Activated CD8-positive, alpha-beta T cell treated with anti-CD3 and anti-CD28 coated beads for 36 hours (primary cell): ENCODE measurements at regions not wholly inside any gene's neighbourhood (a gene's known extent, or its start where the extent isn't known, plus 50 kb on each side); places are given as distances from the start of the nearest gene placed in this dataset.

Experiments used
- ATAC-seq: fragments of 200-7000 bp; cut with Tn5 transposase; one replicate; pipeline ENCODE4 v1.10.0; 2021; ENCODE audit warnings: mild to moderate bottlenecking, moderate library complexity
- CTCF ChIA-PET: fragments of 350-600 bp; sonication (Branson Sonifier 250); formaldehyde crosslinking; loops from one replicate; lab custom pipeline; 2021; ENCODE audit warnings: antibody characterized with exemption; lab: Charles Lee
- POLR2A ChIA-PET: fragments of 350-600 bp; sonication (Branson Sonifier 250); formaldehyde crosslinking; loops from one replicate; lab custom pipeline; 2021; ENCODE audit warnings: antibody characterized with exemption; lab: Charles Lee
- DNase-seq: peaks from one replicate; pipeline ENCODE4 v3.0.0-alpha.2; 2020
- H3K27ac Mint-ChIP-seq: one replicate; pipeline ENCODE4 v1.8.0; 2021; ENCODE audit warnings: mild to moderate bottlenecking, mixed read lengths
- H3K27me3 Mint-ChIP-seq: one replicate; pipeline ENCODE4 v1.8.0; 2021; ENCODE audit warnings: mixed read lengths
- H3K36me3 Mint-ChIP-seq: one replicate; pipeline ENCODE4 v1.8.0; 2021; ENCODE audit warnings: low read depth, mixed read lengths
- H3K4me1 Mint-ChIP-seq: one replicate; pipeline ENCODE4 v1.8.0; 2021; ENCODE audit warnings: low read depth, mixed read lengths
- H3K4me3 Mint-ChIP-seq: one replicate; pipeline ENCODE4 v1.8.0; 2021; ENCODE audit warnings: mild to moderate bottlenecking, moderate library complexity, mixed read lengths
- H3K9me3 Mint-ChIP-seq: one replicate; pipeline ENCODE4 v1.8.0; 2021; ENCODE audit warnings: mixed read lengths
- CTCF ChIP-seq: fragments of 200-600 bp; IDR thresholded peaks from one replicate; pipeline ENCODE4 v1.8.0; 2022; ENCODE audit warnings: antibody characterized with exemption, mild to moderate bottlenecking
- intact Hi-C: fragments of 100-400 bp; cut with micrococcal nuclease; formaldehyde crosslinking; loops from one replicate; pipeline ENCODE4 v1.10.0; 2022

GRCh38 chr7:68470836-68471435 is 1127.3 kb upstream of the AUTS2 start:
- no peaks in the 10 kb centered on the region for H3K27me3 Mint-ChIP-seq
- ChIA-PET POLR2A (no interaction called here), CTCF (no interaction called here)
- H3K36me3 Mint-ChIP-seq = no peaks in the 10 kb centered on the region
- ATAC-seq (no peak), DNase-seq (no peak)
- H3K9me3 Mint-ChIP-seq = peaks cover 10% of the 10 kb centered on the region
- no peak overlapping the region for H3K27ac Mint-ChIP-seq
- intact Hi-C loops = no loop called here
- TF ChIP-seq CTCF = no peak
- no peaks in the 10 kb centered on the region for H3K4me1 Mint-ChIP-seq
- H3K4me3 Mint-ChIP-seq = no peak overlapping the region

- no peak for DNase-seq
- CTCF ChIA-PET = no interaction called here
- Mint-ChIP-seq H3K9me3 (peaks cover 10% of the 10 kb centered on the region), H3K27me3 (no peaks in the 10 kb centered on the region), H3K27ac (no peak overlapping the region), H3K36me3 (no peaks in the 10 kb centered on the region), H3K4me1 (no peaks in the 10 kb centered on the region), H3K4me3 (no peak overlapping the region)
- intact Hi-C loops = no loop called here
- POLR2A ChIA-PET = no interaction called here
- ATAC-seq = no peak
- TF ChIP-seq CTCF = no peak
These were observed 1125.6 kb upstream of the AUTS2 start for GRCh38 chr7:68472688-68473087.

- Mint-ChIP-seq H3K36me3 (no peaks in the 10 kb centered on the region), H3K4me3 (no peak overlapping the region), H3K4me1 (no peaks in the 10 kb centered on the region), H3K9me3 (peaks cover 8% of the 10 kb centered on the region), H3K27ac (no peak overlapping the region), H3K27me3 (no peaks in the 10 kb centered on the region)
- intact Hi-C loops = no loop called here
- ChIA-PET POLR2A (no interaction called here), CTCF (no interaction called here)
- TF ChIP-seq CTCF = no peak
- no peak for DNase-seq
- ATAC-seq = no peak
These were observed 1123.5 kb upstream of the AUTS2 start for GRCh38 chr7:68474661-68475216.

- TF ChIP-seq CTCF = no peak
- no peak for DNase-seq
- Mint-ChIP-seq H3K9me3 (peaks cover 7% of the 10 kb centered on the region), H3K27me3 (no peaks in the 10 kb centered on the region), H3K4me1 (no peaks in the 10 kb centered on the region), H3K4me3 (no peak overlapping the region), H3K27ac (no peak overlapping the region), H3K36me3 (no peaks in the 10 kb centered on the region)
- no peak for ATAC-seq
- intact Hi-C loops = no loop called here
- POLR2A ChIA-PET = no interaction called here
- CTCF ChIA-PET = no interaction called here
These were observed 1121.3 kb upstream of the AUTS2 start for GRCh38 chr7:68476966-68477365.

GRCh38 chr7:68478326-68478725 is 1119.9 kb upstream of the AUTS2 start:
- Mint-ChIP-seq H3K27me3 (no peaks in the 10 kb centered on the region), H3K27ac (no peak overlapping the region), H3K4me1 (no peaks in the 10 kb centered on the region), H3K36me3 (no peaks in the 10 kb centered on the region), H3K4me3 (no peak overlapping the region), H3K9me3 (peaks cover 7% of the 10 kb centered on the region)
- CTCF ChIA-PET = no interaction called here
- POLR2A ChIA-PET = no interaction called here
- no peak for DNase-seq
- no peak for ATAC-seq
- TF ChIP-seq CTCF = no peak
- intact Hi-C loops = no loop called here
